HG02610 (cell line): ENCODE measurements at regions not wholly inside any gene's neighbourhood (a gene's known extent, or its start where the extent isn't known, plus 50 kb on each side); places are given as distances from the start of the nearest gene placed in this dataset.

Experiments
- ATAC-seq: cut with Tn5 transposase; IDR thresholded peaks from one replicate; pipeline ENCODE4 v1.9.1; 2021; ENCODE audit warnings: mild to moderate bottlenecking, moderate library complexity; ENCODE audit not compliant: unreplicated experiment

DNA sequence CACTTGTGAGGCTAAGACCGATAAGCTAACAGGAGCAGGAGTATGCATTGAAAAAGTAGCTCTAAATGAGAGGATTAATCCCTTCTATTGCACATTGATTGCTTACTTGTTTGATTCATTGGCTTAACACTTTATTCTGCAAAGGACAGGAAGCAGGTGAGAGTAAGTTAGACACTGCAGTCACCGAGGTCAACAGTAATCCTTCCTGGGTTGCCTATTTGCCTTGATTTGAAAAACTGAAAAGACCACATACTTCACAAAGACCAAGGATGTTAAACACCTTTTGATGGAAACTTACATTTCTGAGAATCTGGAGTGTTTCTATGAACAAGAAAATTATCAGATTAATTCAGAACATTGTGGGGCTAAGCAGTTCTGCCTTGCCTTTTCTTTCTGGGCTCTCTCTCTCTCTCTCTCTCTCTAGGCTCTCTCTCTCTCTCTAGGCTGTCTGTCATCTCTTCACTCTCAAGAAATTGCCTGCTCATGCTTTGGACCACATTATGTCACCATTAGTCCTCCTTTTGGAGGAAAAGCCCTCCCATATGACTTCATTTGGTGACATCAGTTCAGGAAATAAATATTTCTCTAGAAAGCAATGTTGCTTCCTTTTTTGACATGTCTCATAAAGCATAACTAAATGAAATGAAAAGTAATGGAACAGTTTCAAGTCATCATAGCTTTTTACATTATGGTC lies 103.8 kb downstream of the TNFSF18 start:
- no peak for ATAC-seq

DNA sequence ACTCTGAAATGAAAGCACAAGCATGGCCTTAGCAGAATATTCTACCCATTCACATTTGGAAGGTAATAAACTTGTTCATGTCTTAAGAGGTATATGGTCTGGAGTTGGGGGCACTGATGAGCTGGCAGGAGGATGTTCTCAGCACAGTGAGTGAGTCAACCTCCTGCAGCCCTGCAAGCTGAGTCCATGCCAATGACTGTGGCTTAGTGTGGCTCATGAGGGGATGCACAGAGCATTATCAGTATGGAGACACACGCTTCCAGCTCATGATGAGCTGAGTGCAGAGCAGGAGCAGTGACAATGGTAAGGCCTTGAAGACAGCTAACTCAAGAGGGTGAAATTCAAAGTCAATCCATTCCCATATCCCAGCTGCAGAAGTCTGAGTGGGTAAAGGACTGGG lies 102.3 kb downstream of the TNFSF18 start:
- ATAC-seq = no peak

GRCh38 chr1:172949096-172949495 lies 101.6 kb downstream of the TNFSF18 start:
- no peak for ATAC-seq

DNA sequence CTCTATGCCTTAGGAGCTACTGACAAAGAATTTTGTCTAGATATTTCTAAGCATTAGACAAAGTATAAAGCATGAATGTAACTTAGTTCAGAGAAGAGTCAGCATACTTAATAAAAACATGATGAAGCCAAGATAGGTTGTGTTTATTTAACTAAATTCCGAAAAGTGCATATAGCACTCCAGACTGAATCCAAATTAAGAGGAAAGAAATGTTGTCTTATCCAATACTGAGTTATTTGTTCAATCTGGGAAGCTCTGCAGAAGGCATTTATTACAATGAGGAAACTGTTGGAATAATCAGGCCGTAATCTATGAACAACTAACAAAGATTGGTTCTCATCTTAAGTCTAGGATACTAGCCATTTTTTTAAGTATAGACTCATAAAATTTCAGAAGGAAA lies 100.2 kb downstream of the TNFSF18 start:
- no peak for ATAC-seq

DNA sequence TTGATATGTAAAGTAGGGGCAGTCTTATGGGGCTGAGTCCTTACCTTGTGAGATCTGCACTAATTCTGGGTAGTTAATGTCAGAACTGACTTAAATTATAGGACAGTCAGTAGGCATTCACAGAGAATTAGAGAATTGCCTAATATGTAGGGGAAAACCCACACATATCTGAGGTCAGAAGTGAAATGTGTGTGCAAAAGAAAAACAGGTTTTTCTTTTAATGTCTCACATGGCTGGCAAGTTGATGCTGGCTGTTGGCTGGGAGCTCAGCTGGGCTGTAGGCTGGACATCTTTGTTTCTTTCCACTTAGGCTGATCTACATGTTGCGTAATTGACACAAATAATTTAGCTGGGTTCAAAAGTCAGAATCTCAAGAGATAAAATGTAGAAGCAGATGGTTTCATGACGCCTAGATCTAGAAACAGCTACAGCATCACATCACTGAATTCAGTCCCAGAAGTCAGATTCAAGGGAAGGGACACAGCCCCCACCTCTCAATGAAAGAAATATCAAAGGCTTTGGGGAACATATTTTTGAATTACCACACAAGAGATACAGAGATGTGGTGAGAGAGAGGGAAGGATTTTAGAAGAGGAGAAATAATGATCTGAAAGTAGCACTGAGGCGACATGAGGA lies 98.9 kb downstream of the TNFSF18 start:
- ATAC-seq = no peak

- no peak for ATAC-seq
Observed at GRCh38 chr1:172952516-172952915, 98.2 kb downstream of the TNFSF18 start.

DNA sequence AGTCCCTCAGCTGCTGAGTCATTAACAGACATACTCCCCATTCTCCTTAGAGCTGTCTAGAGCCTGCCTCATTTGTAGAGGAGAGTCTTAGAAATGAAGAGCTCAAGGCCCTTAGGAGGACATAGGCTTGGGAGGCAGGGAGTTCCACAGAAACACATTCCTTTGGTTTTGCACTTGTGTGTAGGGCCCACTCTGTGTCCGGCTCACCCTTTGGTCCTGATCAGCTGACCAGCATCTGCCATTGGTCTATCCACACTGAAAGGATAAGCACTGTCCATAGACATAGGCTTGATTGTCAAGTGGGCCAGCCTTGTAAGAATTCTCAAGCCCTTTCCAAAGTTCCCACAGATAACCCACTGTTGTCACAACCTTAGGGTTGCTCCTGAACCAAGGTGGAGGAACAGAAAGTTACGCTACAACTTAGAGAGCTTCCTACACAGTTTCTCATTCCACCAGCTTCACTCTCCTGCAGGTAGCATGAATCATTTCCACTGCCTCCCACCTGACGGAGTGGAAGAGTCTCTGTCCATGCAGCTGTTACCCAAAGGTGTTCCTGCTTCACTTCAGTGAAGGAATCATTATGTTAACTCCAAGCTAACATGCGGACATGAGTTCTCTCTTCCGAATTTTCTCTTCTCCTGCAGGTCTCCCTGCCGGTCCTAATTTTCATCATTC lies 96.1 kb downstream of the TNFSF18 start:
- ATAC-seq = no peak

GRCh38 chr1:172955161-172955815 lies 95.5 kb downstream of the TNFSF18 start:
- ATAC-seq = no peak

DNA sequence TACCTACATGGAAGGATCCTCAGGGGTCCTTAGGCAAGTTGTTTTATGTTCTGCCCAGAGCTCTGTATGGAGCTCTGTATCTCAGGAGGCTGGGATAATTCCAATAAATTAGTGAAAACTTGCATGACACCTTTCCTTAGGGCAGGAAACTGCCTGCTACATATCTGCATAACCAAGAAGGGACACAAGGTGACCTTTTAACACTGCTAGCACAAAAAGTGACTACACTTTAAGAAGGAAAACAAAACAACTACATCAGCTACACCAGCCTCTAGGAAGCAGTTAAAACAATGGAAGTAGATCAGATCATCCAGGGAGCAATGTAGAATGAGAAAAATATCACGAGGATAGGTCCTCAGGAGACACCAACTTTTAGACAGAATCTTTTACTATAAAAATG lies 93.9 kb downstream of the TNFSF18 start:
- no peak for ATAC-seq

DNA sequence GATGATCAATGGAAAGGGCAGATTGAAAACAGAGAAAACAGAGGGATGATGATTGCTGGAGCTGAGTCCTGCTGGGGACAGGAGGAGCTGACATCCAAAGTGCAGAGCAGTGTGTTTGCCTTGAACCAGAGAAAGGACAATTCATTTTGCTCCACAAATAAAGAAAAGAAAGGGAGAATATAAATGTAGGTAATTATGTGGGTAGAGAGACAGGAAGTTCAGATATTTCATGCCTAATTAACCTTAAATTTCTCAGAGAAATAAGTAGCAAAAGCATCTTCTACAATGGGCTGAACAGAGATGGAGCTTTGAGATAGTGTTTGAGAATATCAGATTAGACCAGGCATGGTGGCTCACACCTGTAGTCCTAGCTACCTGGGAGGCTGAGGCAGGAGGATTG lies 93.2 kb downstream of the TNFSF18 start:
- ATAC-seq = no peak

DNA sequence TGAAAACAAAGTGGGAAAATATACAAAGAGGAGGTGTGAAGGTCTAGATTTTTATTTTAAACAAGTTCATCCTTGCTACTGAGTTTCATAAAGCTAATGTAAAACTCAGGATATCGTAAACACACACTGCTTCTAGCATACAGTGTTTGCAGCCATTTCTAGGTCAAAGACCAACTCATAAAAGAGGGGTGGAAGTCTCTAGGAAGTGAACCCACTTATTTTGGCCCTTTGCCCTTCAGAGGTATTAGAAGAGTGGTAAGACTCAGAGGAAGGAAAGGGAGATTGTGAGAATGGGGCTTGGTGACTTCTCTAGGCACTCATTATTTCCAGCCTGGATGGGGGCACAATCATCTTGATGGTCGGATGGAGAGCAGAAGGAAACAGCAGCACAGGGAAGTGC lies 91.2 kb downstream of the TNFSF18 start:
- ATAC-seq = no peak

DNA sequence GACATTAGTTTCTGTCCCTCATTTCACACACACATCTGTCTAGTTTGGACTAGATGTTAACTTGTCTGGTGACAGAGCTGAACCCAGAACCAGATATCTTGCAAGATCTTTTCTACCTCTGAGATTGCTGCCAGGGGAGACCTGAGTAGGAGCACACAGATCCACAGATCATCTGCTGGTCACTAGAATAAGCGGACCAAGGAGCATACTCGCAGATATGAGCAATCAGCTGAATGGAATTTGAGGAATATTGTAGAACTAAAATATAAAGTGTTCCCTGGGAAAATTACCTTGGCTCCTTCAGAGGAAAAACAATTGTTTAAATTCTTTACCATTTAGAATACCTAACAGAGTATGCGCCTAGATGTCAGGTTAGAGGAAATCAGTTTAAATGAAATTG lies 90.7 kb downstream of the TNFSF18 start:
- no peak for ATAC-seq

DNA sequence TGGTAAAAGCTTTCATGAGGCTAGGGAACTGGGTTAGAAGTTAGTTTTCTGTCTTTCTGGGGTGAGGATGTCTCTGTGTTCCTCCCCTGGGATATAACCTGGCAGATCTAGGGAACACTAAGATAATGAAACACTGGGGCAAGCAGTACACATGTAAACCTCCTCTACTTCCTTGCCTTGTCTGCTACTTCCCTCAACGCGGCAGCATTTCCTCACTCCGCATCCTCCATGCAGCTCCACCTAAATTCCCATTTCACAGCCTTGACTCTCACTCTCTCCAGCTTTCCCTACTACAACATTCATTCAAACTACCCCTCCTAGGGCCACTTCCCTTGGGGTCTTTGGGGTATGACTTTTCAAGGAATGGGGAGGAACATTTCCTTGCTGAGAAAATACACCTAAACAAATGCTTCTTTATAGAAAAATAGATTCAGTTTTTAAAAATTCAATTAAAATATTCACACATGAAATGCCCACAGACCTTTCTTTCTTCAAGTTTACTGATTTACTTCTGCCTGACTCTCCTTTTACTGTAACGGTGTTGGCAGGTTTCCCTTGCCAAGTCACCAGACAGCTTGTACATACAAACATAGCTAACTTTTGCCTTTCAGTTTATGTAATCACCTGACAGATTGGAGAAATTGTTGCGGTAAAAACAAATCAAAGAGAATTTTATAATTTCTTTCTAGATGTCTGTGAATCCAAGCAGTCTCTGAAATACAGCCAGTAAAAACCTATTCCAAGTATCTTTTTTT lies 90.1 kb downstream of the TNFSF18 start:
- no peak for ATAC-seq

- no peak for ATAC-seq
Observed at GRCh38 chr1:172964864-172965263, 85.9 kb downstream of the TNFSF18 start.

DNA sequence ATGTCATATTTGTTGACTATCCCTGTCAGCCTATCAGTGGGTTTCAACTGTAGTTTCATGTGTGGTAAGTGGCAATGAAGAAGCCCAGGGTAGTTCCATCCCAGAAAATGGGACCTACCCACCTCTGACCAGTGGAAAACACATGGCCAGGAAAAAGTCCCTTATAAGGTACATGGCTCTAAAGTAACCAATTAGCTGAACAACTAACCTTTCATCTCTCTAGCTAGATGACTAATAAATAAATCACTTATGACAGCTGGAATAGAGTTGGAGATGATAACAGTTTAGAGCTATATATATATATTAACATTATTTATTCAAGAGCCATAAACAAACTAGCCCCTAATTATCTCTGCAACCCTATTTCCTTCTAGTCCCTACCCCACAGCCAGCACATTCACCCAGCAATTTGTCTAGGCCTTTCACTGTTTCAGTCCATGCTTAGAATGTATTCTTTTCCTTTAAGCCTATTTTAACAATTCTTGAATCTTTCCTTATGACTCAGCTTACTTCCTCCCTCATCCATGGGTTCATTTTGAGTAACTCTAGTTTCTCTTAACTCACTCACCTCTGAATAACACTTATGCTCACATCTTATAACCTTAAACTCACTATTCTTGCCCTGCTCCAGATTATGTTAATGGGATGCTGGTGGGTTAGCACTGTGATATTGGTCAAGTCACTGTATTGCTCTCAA lies 83.7 kb downstream of the TNFSF18 start:
- no peak for ATAC-seq

DNA sequence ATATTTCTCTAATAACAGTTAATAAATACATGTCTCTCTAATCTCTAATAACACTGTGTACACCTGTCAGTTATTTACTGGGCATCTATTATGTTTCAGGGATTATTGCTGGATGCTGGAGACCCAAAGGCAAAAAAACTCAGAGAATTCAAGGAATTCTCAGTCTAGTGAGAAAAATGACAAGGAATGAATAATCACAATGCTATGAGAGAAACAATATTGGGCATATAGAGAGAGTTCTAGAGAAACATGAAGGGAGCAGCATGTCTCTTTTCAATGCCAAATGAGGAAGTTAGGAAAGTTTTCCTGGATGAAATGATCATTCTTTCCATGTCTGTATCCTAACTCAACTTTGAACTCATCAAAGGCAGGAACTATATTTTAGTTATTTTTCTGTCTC lies 82.8 kb downstream of the TNFSF18 start:
- no peak for ATAC-seq

DNA sequence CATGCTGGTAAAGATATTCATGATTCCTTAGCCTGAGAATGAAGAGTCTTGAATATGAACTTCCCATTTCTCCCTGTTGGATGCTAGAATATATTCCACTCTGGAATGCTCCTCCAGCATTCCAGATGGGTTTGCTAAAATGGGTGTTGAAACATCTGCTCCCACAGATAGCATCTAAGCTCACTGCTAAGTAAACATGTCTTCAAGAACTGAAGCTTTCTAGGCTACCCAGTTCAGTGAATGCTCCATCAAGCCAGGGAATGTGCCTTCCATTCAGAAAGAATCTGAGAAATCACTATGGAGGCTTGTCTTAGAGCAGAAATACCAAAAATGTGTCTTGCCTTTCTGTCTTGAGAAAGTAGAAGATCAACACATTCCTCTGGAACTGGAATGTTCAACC lies 81.1 kb downstream of the TNFSF18 start:
- ATAC-seq = no peak

DNA sequence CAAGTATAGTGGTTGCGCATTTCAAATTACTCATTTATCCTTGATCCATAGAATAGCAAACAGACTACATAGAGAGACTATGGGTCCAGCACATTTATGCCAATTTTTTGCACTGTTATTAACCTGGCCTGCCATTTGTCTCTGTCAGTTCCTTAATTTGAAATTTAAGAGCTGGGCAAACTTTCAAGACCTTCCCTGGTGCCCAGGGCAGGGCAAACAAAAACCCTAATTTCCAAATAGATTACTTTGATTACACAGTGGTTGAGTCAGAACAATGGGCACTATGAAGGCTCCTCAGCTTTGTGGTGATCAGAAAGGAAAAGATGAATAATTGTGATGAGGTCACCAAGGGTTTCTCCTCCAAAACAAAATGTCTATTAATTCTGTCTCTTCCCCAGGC lies 80.6 kb downstream of the TNFSF18 start:
- ATAC-seq = no peak

GRCh38 chr1:172971241-172971640 lies 79.5 kb downstream of the TNFSF18 start:
- ATAC-seq = no peak

- ATAC-seq = no peak
Observed at GRCh38 chr1:172972258-172972657, 78.5 kb downstream of the TNFSF18 start.

- no peak for ATAC-seq
Observed at GRCh38 chr1:172973424-172973823, 77.3 kb downstream of the TNFSF18 start.
